A549 (cell line): ENCODE measurements at regions not wholly inside any gene's neighbourhood (a gene's known extent, or its start where the extent isn't known, plus 50 kb on each side); places are given as distances from the start of the nearest gene placed in this dataset.

Source experiments
- POLR2A ChIP-seq: IDR thresholded peaks from 2 replicates; pipeline ENCODE4 v1.6.1; 2012; ENCODE audit warnings: mild to moderate bottlenecking, low read length
- SMC3 ChIP-seq: fragments of >200 bp; sonication (Bioruptor Twin); formaldehyde crosslinking; IDR thresholded peaks from 3 replicates; pipeline ENCODE4 v1.6.1; 2018; ENCODE audit warnings: inconsistent platforms
- SREBF2 ChIP-seq: fragments of 450-650 bp; IDR thresholded peaks from 2 replicates; pipeline ENCODE4 v1.6.1; 2014; ENCODE audit warnings: mild to moderate bottlenecking, moderate library complexity
- TF ChIP-seq, protein P1 (sequence below): fragments of >200 bp; sonication (Bioruptor Twin); formaldehyde crosslinking; IDR thresholded peaks from 3 replicates; pipeline ENCODE4 v1.5.1; 2016

DNA sequence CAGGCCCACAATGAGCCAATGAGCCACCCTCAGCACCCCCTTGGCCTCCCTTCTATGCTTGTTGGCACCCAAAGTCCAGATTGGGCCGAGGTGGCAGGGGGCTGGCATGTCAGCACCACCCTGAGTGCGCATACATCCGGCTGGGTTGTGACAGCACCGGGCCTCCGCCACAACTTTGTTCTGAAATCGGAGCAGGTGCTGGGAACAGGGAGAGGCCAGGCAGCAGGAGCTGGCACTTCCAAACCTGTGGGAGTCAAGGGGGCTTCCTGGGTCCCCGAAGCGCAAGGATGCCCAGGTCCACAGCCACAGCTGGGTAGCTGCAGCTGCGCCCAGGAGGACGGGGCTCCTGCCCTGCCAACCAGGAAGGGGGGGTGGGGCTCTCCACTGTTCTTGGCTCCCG is 1911.9 kb upstream of the WWC1 start:
- TF ChIP-seq POLR2A (no peak), SMC3 (no peak), SREBF2 (no peak)
- TF ChIP-seq, protein P1, sequence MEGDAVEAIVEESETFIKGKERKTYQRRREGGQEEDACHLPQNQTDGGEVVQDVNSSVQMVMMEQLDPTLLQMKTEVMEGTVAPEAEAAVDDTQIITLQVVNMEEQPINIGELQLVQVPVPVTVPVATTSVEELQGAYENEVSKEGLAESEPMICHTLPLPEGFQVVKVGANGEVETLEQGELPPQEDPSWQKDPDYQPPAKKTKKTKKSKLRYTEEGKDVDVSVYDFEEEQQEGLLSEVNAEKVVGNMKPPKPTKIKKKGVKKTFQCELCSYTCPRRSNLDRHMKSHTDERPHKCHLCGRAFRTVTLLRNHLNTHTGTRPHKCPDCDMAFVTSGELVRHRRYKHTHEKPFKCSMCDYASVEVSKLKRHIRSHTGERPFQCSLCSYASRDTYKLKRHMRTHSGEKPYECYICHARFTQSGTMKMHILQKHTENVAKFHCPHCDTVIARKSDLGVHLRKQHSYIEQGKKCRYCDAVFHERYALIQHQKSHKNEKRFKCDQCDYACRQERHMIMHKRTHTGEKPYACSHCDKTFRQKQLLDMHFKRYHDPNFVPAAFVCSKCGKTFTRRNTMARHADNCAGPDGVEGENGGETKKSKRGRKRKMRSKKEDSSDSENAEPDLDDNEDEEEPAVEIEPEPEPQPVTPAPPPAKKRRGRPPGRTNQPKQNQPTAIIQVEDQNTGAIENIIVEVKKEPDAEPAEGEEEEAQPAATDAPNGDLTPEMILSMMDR: no peak
